Loucy (cell line): ENCODE measurements at regions not wholly inside any gene's neighbourhood (a gene's known extent, or its start where the extent isn't known, plus 50 kb on each side); places are given as distances from the start of the nearest gene placed in this dataset.

Experiments used
- H2AFZ ChIP-seq: fragments of 200-600 bp; sonication (generic); 2 replicates; pipeline ENCODE4 v1.6.0; 2016; ENCODE audit warnings: antibody characterized with exemption, mild to moderate bottlenecking, low read length, moderate library complexity
- H3F3A ChIP-seq: fragments of 200-600 bp; 2 replicates; pipeline ENCODE4 v1.6.0; 2016; ENCODE audit warnings: antibody characterized with exemption, low read depth, mild to moderate bottlenecking
- H3K27me3 ChIP-seq: fragments of 200-600 bp; sonication (generic); 2 replicates; pipeline ENCODE4 v1.6.1; 2014; ENCODE audit warnings: low read length, mild to moderate bottlenecking; ENCODE audit not compliant: insufficient read depth, poor library complexity, severe bottlenecking
- H3K36me3 ChIP-seq: fragments of 200-600 bp; sonication (generic); 2 replicates; pipeline ENCODE4 v1.6.1; 2016; ENCODE audit warnings: low read length; ENCODE audit not compliant: insufficient read depth
- H3K4me1 ChIP-seq: fragments of 200-600 bp; sonication (generic); 2 replicates; pipeline ENCODE4 v1.5.1; 2014; ENCODE audit warnings: low read length, mild to moderate bottlenecking; ENCODE audit not compliant: insufficient read depth, poor library complexity, severe bottlenecking
- H3K4me2 ChIP-seq: fragments of 200-600 bp; sonication (generic); 2 replicates; pipeline ENCODE4 v1.6.0; 2014; ENCODE audit warnings: antibody characterized with exemption, low read length, low read depth, mild to moderate bottlenecking; ENCODE audit not compliant: poor library complexity, severe bottlenecking
- H3K4me3 ChIP-seq: fragments of 200-600 bp; sonication (generic); 2 replicates; pipeline ENCODE4 v1.5.1; 2014; ENCODE audit warnings: low read length, mild to moderate bottlenecking, mixed read lengths; ENCODE audit not compliant: poor library complexity, severe bottlenecking
- H3K79me2 ChIP-seq: fragments of 200-600 bp; sonication (generic); 2 replicates; pipeline ENCODE4 v1.6.1; 2014; ENCODE audit warnings: low read length; ENCODE audit not compliant: insufficient read depth
- H3K9ac ChIP-seq: fragments of 200-600 bp; sonication (generic); 2 replicates; pipeline ENCODE4 v1.6.0; 2014; ENCODE audit warnings: mild to moderate bottlenecking, low read depth, low read length, moderate library complexity; ENCODE audit not compliant: poor library complexity, severe bottlenecking
- H3K9me2 ChIP-seq: fragments of 200-600 bp; sonication (generic); replicated peaks from 2 replicates; pipeline ENCODE4 v1.6.1; 2016; ENCODE audit warnings: low read depth, low read length, mixed read lengths
- H3K9me3 ChIP-seq: fragments of 200-600 bp; sonication (generic); 2 replicates; pipeline ENCODE4 v1.6.1; 2014; ENCODE audit warnings: mild to moderate bottlenecking, antibody characterized with exemption, low read length, low read depth; ENCODE audit not compliant: insufficient read depth
- H4K20me1 ChIP-seq: fragments of 200-600 bp; sonication (generic); 2 replicates; pipeline ENCODE4 v1.6.0; 2014; ENCODE audit warnings: antibody characterized with exemption, low read length, mild to moderate bottlenecking; ENCODE audit not compliant: insufficient read depth, poor library complexity, severe bottlenecking
- EZH2phosphoT487 ChIP-seq: fragments of 200-600 bp; IDR thresholded peaks from 2 replicates; pipeline ENCODE4 v1.6.1; 2018; ENCODE audit warnings: antibody characterized with exemption, mild to moderate bottlenecking, moderate library complexity, borderline replicate concordance
- TF ChIP-seq, protein P1 (sequence below): fragments of 200-600 bp; sonication (generic); conservative IDR thresholded peaks from 2 replicates; pipeline ENCODE4 v1.5.1; 2014; ENCODE audit warnings: mild to moderate bottlenecking, antibody characterized with exemption, low read length

DNA sequence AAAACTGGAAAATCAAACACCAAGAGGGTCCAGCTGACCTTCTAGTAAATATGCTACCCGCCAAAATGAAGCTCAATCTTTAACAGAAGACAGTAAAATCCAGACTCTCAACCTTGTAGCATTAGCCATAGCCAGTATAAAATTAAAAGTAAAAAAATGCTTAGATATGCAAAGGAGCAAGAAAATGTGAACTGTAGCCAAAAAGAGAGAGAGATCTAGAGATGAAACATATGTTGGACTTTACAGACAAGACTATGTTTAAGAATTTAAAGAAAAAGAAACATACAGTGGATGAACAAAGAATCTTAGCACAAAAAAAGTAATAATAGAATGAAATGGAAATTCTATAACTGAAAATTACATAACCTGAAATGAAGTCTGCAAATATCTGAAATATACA is 344.5 kb downstream of the LRATD1 start:
- Histone ChIP-seq H3K36me3 (no peaks in the 10 kb centered on the region), H3K27me3 (no peaks in the 10 kb centered on the region), H3K9me2 (no peaks in the 10 kb centered on the region), H3K4me1 (no peaks in the 10 kb centered on the region), H3K4me2 (no peak overlapping the region), H2AFZ (no peak overlapping the region), H3K79me2 (no peaks in the 10 kb centered on the region), H4K20me1 (no peaks in the 10 kb centered on the region), H3F3A (no peaks in the 10 kb centered on the region), H3K9me3 (no peaks in the 10 kb centered on the region), H3K9ac (no peak overlapping the region), H3K4me3 (no peak overlapping the region)
- TF ChIP-seq, protein P1, sequence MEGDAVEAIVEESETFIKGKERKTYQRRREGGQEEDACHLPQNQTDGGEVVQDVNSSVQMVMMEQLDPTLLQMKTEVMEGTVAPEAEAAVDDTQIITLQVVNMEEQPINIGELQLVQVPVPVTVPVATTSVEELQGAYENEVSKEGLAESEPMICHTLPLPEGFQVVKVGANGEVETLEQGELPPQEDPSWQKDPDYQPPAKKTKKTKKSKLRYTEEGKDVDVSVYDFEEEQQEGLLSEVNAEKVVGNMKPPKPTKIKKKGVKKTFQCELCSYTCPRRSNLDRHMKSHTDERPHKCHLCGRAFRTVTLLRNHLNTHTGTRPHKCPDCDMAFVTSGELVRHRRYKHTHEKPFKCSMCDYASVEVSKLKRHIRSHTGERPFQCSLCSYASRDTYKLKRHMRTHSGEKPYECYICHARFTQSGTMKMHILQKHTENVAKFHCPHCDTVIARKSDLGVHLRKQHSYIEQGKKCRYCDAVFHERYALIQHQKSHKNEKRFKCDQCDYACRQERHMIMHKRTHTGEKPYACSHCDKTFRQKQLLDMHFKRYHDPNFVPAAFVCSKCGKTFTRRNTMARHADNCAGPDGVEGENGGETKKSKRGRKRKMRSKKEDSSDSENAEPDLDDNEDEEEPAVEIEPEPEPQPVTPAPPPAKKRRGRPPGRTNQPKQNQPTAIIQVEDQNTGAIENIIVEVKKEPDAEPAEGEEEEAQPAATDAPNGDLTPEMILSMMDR: no peak
- no peak for TF ChIP-seq EZH2phosphoT487

DNA sequence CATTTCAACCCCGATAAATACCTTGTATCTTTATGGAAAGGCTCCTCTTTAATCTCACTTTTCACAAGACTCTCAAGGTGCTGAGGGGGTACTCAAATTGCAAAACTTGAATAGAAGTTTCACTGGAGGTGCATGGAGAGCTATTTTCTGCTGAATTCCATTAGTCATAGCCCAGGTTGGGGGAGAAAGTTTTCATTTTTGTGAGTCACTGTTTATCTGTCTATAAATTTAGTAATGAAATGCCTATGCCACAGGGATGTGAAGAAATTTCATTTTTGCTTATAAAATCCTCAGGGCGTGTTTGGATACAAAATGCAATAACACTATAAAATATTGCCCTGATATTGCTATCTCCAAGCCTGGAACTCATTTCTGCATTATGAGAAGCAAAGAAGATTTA is 346.3 kb downstream of the LRATD1 start:
- H3K4me3 ChIP-seq: no peak overlapping the region
- no peaks in the 10 kb centered on the region for H3F3A ChIP-seq
- H3K4me1 ChIP-seq: no peaks in the 10 kb centered on the region
- no peaks in the 10 kb centered on the region for H3K27me3 ChIP-seq
- H3K4me2 ChIP-seq: no peak overlapping the region
- TF ChIP-seq, protein P1: no peak
- TF ChIP-seq EZH2phosphoT487: no peak
- H3K9me2 ChIP-seq: no peaks in the 10 kb centered on the region
- H3K9me3 ChIP-seq: no peaks in the 10 kb centered on the region
- H3K36me3 ChIP-seq: no peaks in the 10 kb centered on the region
- H2AFZ ChIP-seq: no peak overlapping the region
- no peak overlapping the region for H3K9ac ChIP-seq
- H3K79me2 ChIP-seq: no peaks in the 10 kb centered on the region
- no peaks in the 10 kb centered on the region for H4K20me1 ChIP-seq

DNA sequence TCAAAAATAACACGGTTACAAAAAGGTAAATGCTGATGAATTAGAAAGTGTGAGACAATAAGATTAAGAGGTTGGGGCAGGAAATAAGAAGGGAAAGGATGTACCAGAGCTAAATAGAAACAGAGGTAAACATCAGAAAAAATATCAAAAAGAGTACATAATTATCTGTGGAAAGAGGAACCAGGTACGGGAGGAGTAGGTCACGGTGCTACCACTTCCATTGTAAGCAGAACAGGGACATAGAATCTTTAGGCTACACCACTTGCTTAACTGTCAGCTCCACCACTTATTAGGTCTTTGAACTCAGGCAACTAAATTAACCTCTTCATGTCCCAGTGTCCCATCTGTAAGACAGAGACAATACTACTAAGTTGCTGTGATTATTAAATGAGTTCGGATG is 350.3 kb downstream of the LRATD1 start:
- no peaks in the 10 kb centered on the region for H3F3A ChIP-seq
- no peak overlapping the region for H3K4me2 ChIP-seq
- H3K27me3 ChIP-seq: no peaks in the 10 kb centered on the region
- no peak overlapping the region for H3K4me3 ChIP-seq
- TF ChIP-seq, protein P1: no peak
- TF ChIP-seq EZH2phosphoT487: no peak
- H3K4me1 ChIP-seq: no peaks in the 10 kb centered on the region
- H4K20me1 ChIP-seq: no peaks in the 10 kb centered on the region
- H3K9me3 ChIP-seq: no peaks in the 10 kb centered on the region
- H3K9ac ChIP-seq: no peak overlapping the region
- H3K9me2 ChIP-seq: no peaks in the 10 kb centered on the region
- no peak overlapping the region for H2AFZ ChIP-seq
- H3K36me3 ChIP-seq: no peaks in the 10 kb centered on the region
- H3K79me2 ChIP-seq: no peaks in the 10 kb centered on the region
